K562 (cell line): ENCODE measurements at regions not wholly inside any gene's neighbourhood (a gene's known extent, or its start where the extent isn't known, plus 50 kb on each side); places are given as distances from the start of the nearest gene placed in this dataset.

Experiments used
- ATAC-seq: fragments of 200-7000 bp; cut with Tn5 transposase; 3 replicates; pipeline ENCODE4 v1.9.1; 2020; ENCODE audit warnings: moderate library complexity
- BruUV-seq: library from RNA; stranded (reverse); fragments of 400-500 nt; replicated peaks from 2 replicates; lab custom pipeline; 2021; lab: Mats Ljungman, UMichigan
- CTCF ChIA-PET: fragments of 300-600 bp; formaldehyde crosslinking; extraction: SDS; loops from one replicate; lab custom pipeline; 2021; ENCODE audit warnings: low intra/inter-chr PET ratio; lab: Yijun Ruan, JAX
- POLR2A ChIA-PET: fragments of 300-600, 350-650 bp; sonication (Branson Sonifier 250); formaldehyde crosslinking; extraction: SDS; loops from one replicate; lab custom pipeline; 2021; ENCODE audit warnings: antibody characterized with exemption, inconsistent platforms; lab: Yijun Ruan, JAX
- DNase-seq, 4 experiments: peaks; one replicate each; pipeline versions ENCODE4 v3.0.0 to v3.0.0-alpha.2; 2011 to 2018; ENCODE audit warnings: low spot score in 3 of 4, mixed read lengths in 3 of 4; ENCODE audit errors: extremely low read depth in 1 of 4
- FAIRE-seq: peaks from 2 replicates; lab custom pipeline; 2011; peaks lifted over from hg19 to GRCh38; lab: Jason Lieb, UNC
- H2AFZ ChIP-seq: 2 replicates; pipeline ENCODE4 v1.6.0; 2011; ENCODE audit warnings: low read depth, low read length, control low read depth, inconsistent platforms
- H3K27ac ChIP-seq: fragments of 200-600 bp; 3 replicates; pipeline ENCODE4 v1.8.0; 2011; ENCODE audit warnings: low read depth, mild to moderate bottlenecking, control low read depth, inconsistent platforms, low read length, moderate library complexity, mixed read lengths; ENCODE audit errors: extremely low read depth
- H3K27me3 ChIP-seq, 2 experiments: fragments of 300-600 bp in 1 of 2; 2 replicates in 1 of 2; 3 replicates in 1 of 2; pipeline versions ENCODE4 v1.6.0 to v1.8.0; 2011; ENCODE audit warnings: inconsistent platforms in 2 of 2, low read length in 2 of 2, mild to moderate bottlenecking in 1 of 2, mixed read lengths in 1 of 2, moderate library complexity in 1 of 2; ENCODE audit not compliant: control insufficient read depth in 2 of 2, insufficient read depth in 2 of 2
- H3K36me3 ChIP-seq: fragments of 300-600 bp; 3 replicates; pipeline ENCODE4 v1.8.0; 2011; ENCODE audit warnings: mild to moderate bottlenecking, low read length, inconsistent platforms; ENCODE audit not compliant: control insufficient read depth, insufficient read depth
- H3K4me1 ChIP-seq, 2 experiments: fragments of 200-600 bp in 1 of 2; replicated peaks in 1 of 2; 2 replicates in 1 of 2; 3 replicates in 1 of 2; pipeline versions ENCODE4 v1.5.1 to v1.8.0; 2011; ENCODE audit warnings: inconsistent platforms in 2 of 2, low read length in 2 of 2, mild to moderate bottlenecking in 1 of 2, mixed read lengths in 1 of 2, moderate library complexity in 1 of 2; ENCODE audit not compliant: control insufficient read depth in 2 of 2, insufficient read depth in 2 of 2
- H3K4me2 ChIP-seq: 2 replicates; pipeline ENCODE4 v1.6.1; 2011; ENCODE audit warnings: low read length, control low read depth, inconsistent platforms, mixed read lengths; ENCODE audit not compliant: insufficient read depth
- H3K4me3 ChIP-seq: fragments of 200-600 bp; sonication (generic), shearing (Covaris generic); 2 replicates; pipeline ENCODE4 v1.5.1; 2016; ENCODE audit warnings: control low read depth, inconsistent platforms
- H3K79me2 ChIP-seq: fragments of 200-600 bp; 3 replicates; pipeline ENCODE4 v1.8.0; 2011; ENCODE audit warnings: low read length, inconsistent platforms; ENCODE audit not compliant: control insufficient read depth, insufficient read depth
- H3K9ac ChIP-seq, 2 experiments: 2 replicates each; pipeline versions ENCODE4 v1.6.0 to v1.6.1; 2011; ENCODE audit warnings: low read depth in 2 of 2, low read length in 2 of 2, control low read depth in 1 of 2, inconsistent platforms in 1 of 2, mild to moderate bottlenecking in 1 of 2, mixed read lengths in 1 of 2; ENCODE audit not compliant: insufficient read depth in 1 of 2
- H3K9me1 ChIP-seq: one replicate; pipeline ENCODE4 v1.6.0; 2011; ENCODE audit warnings: inconsistent platforms, mild to moderate bottlenecking, low read length, moderate library complexity; ENCODE audit not compliant: control insufficient read depth, insufficient read depth
- H3K9me3 ChIP-seq: replicated peaks from 2 replicates; pipeline ENCODE4 v1.5.1; 2011; ENCODE audit warnings: low read depth, low read length, inconsistent platforms; ENCODE audit not compliant: control insufficient read depth, insufficient read depth
- H4K20me1 ChIP-seq: replicated peaks from 2 replicates; pipeline ENCODE4 v1.6.1; 2011; ENCODE audit warnings: low read length, inconsistent platforms, mixed read lengths; ENCODE audit not compliant: control insufficient read depth, insufficient read depth
- ATF7 ChIP-seq: fragments of 450-650 bp; IDR thresholded peaks from 2 replicates; pipeline ENCODE4 v1.7.1; 2014; ENCODE audit warnings: mild to moderate bottlenecking, moderate library complexity
- CBFB ChIP-seq: sonication (generic); formaldehyde crosslinking; IDR thresholded peaks from 2 replicates; pipeline ENCODE4 v1.4.0; 2020; ENCODE audit warnings: mild to moderate bottlenecking, missing genetic modification reagents
- CC2D1A ChIP-seq: fragments of 450-650 bp; IDR thresholded peaks from 2 replicates; pipeline ENCODE4 v1.6.1; 2017; ENCODE audit warnings: mild to moderate bottlenecking
- DMBX1 ChIP-seq: fragments of 250-450 bp; sonication (Bioruptor Pico); IDR thresholded peaks from 2 replicates; pipeline ENCODE4 v1.8.0; 2022; ENCODE audit warnings: inconsistent platforms, mild to moderate bottlenecking, moderate library complexity, borderline replicate concordance
- GABPB1 ChIP-seq: sonication (generic); formaldehyde crosslinking; IDR thresholded peaks from 2 replicates; pipeline ENCODE4 v1.8.0; 2022; ENCODE audit warnings: mild to moderate bottlenecking, missing genetic modification reagents
- HDAC6 ChIP-seq: IDR thresholded peaks from 2 replicates; pipeline ENCODE4 v1.6.1; 2012; ENCODE audit warnings: low read depth, mild to moderate bottlenecking, control low read depth, inconsistent platforms, low read length, moderate library complexity
- SETDB1 ChIP-seq: IDR thresholded peaks from one replicate; pipeline ENCODE4 v1.6.1; 2012; ENCODE audit warnings: low read length, control low read depth, inconsistent platforms
- SMARCE1 ChIP-seq: fragments of 450-650 bp; IDR thresholded peaks from 2 replicates; pipeline ENCODE4 v1.7.1; 2016; ENCODE audit warnings: mild to moderate bottlenecking
- ZC3H11A ChIP-seq: IDR thresholded peaks from 2 replicates; pipeline ENCODE4 v1.6.1; 2012; ENCODE audit warnings: low read depth, low read length, improper control_type of control experiment
- ZNF12 ChIP-seq: sonication (generic); formaldehyde crosslinking; IDR thresholded peaks from 2 replicates; pipeline ENCODE4 v1.4.0; 2020; ENCODE audit warnings: mild to moderate bottlenecking, missing genetic modification reagents
- ZNF184 ChIP-seq: sonication (generic); formaldehyde crosslinking; IDR thresholded peaks from 2 replicates; pipeline ENCODE4 v1.5.0; 2020; ENCODE audit warnings: missing genetic modification reagents
- ZNF384 ChIP-seq: IDR thresholded peaks from 2 replicates; pipeline ENCODE4 v1.6.1; 2012; ENCODE audit warnings: low read depth, low read length, improper control_type of control experiment
- WGBS: fragments of 100-300 bp; shearing (Covaris generic); methylation state at CpG from one replicate; pipeline ENCODE4 v1.1.6; 2016; ENCODE audit warnings: low coverage, mixed read lengths; ENCODE audit not compliant: insufficient coverage; ENCODE audit errors: missing lambda C conversion rate; 5-methylcytosine and 5-hydroxymethylcytosine counted together
- in situ Hi-C: fragments of 300-500 bp; cut with MboI; formaldehyde crosslinking; loops from 4 replicates; pipeline ENCODE4 v1.15.0; 2018; ENCODE audit warnings: inconsistent platforms, mixed read lengths
- intact Hi-C: fragments of 100-400 bp; cut with micrococcal nuclease; formaldehyde crosslinking; loops from 2 replicates; pipeline ENCODE4 v1.14.2; 2022

GRCh38 chr13:81396192-81396591 is 1055.3 kb upstream of the SPRY2 start:
- FAIRE-seq = no peak
- Histone ChIP-seq H3K4me1 (no peaks in the 10 kb centered on the region), H3K4me2 (peak overlapping the region; percentile 14; the same call in 1 of the 2 replicates), H3K9ac (no peak overlapping the region), H3K27ac (no peak overlapping the region; the same call in 2 of the 3 replicates), H3K9me1 (no peaks in the 10 kb centered on the region), H3K79me2 (no peaks in the 10 kb centered on the region), H3K4me3 (no peak overlapping the region), H3K9me3 (no peaks in the 10 kb centered on the region), H2AFZ (peak overlapping the region; percentile 30; the same call in 1 of the 2 replicates), H4K20me1 (no peaks in the 10 kb centered on the region), H3K27me3 (no peaks in the 10 kb centered on the region), H3K36me3 (no peaks in the 10 kb centered on the region)
- ChIA-PET POLR2A (no interaction called here), CTCF (no interaction called here)
- in situ Hi-C loops = no loop called here
- intact Hi-C loops = no loop called here
- DNase-seq = no peak
- TF ChIP-seq SETDB1 (no peak), CBFB (CRISPR knock-in tag) (no peak), ZNF184 (no peak), GABPB1 (CRISPR knock-in tag) (no peak), DMBX1 (CRISPR knock-in tag) (no peak), SMARCE1 (no peak), CC2D1A (no peak), ZC3H11A (no peak), HDAC6 (no peak), ATF7 (no peak), ZNF12 (CRISPR knock-in tag) (no peak), ZNF384 (no peak)
- no peak for ATAC-seq
- 37% methylated on average over 4 of the region's 4 CpGs for WGBS
- BruUV-seq = no TSS peak
